Keratinocyte (primary cell): ENCODE measurements at regions not wholly inside any gene's neighbourhood (a gene's known extent, or its start where the extent isn't known, plus 50 kb on each side); places are given as distances from the start of the nearest gene placed in this dataset.

Source experiments
- CTCF ChIP-seq, 3 experiments: IDR thresholded peaks in 1 of 3; conservative IDR thresholded peaks in 1 of 3; optimal IDR thresholded peaks in 1 of 3; 2 replicates in 2 of 3; 3 replicates in 1 of 3; pipeline versions ENCODE3 to v1.5.1; 2011; ENCODE audit warnings: low read length in 3 of 3, mild to moderate bottlenecking in 3 of 3, moderate library complexity in 2 of 3, control low read depth in 1 of 3, inconsistent platforms in 1 of 3; ENCODE audit not compliant: insufficient read depth in 2 of 3; ENCODE audit errors: extremely low read depth in 1 of 3
- EZH2 ChIP-seq: IDR thresholded peaks from one replicate; pipeline ENCODE4 v1.6.1; 2012; ENCODE audit warnings: inconsistent platforms, mild to moderate bottlenecking, low read length, moderate library complexity

- TF ChIP-seq CTCF (optimal IDR thresholded peaks at IDR 0.05 in 1 of 3, IDR thresholded peaks at IDR 0.05 in 1 of 3, conservative IDR thresholded peaks at IDR 0.05 in 1 of 3; ENCODE audit: extremely low read depth in 1 of 3, insufficient read depth in 2 of 3, low read length in 3 of 3) (no peak), EZH2 (no peak)
These were observed 168.5 kb downstream of the CYB561 start for GRCh38 chr17:63277629-63278028.
